ENCODE measurements at regions not wholly inside any gene's neighbourhood (a gene's known extent, or its start where the extent isn't known, plus 50 kb on each side); places are given as distances from the start of the nearest gene placed in this dataset.

GRCh38 chr6:1190366-1190765, 121.5 kb upstream of the FOXQ1 start:
- intact Hi-C loops (cut with DNase I): no loop called here
- H3K27me3 ChIP-seq: no peaks in the 10 kb centered on the region
- peaks cover 0 to 2% (median 2%) of the 10 kb centered on the region in 3 donors for H3K9me3 ChIP-seq
- H3K4me3 ChIP-seq: no peak overlapping the region
- 19 to 33% methylated on average over 3 to 5 of the region's 5 CpGs for WGBS, 2 donors
- H3K4me1 ChIP-seq: peaks cover 0 to 18% (median 3%) of the 10 kb centered on the region in 3 donors
- no peak for TF ChIP-seq POLR2A (IDR thresholded peaks at IDR 0.05)
- H3K27ac ChIP-seq: no peak overlapping the region
- H3K36me3 ChIP-seq: no peaks in the 10 kb centered on the region
- DNase-seq: no peak

GRCh38 chr6:1188199-1188598, 123.7 kb upstream of the FOXQ1 start:
- DNase-seq: no peak
- TF ChIP-seq CTCF (IDR thresholded peaks at IDR 0.05) (no peak), POLR2A (IDR thresholded peaks at IDR 0.05) (no peak)
- H3K9me3 ChIP-seq: no peaks in the 10 kb centered on the region
- WGBS, 2 donors: 56 to 57% methylated on average over 3 of the region's 3 CpGs
- no peak overlapping the region for H3K4me3 ChIP-seq
- H3K27me3 ChIP-seq: no peaks in the 10 kb centered on the region
- H3K36me3 ChIP-seq: no peaks in the 10 kb centered on the region
- intact Hi-C loops (cut with DNase I): no loop called here
- peaks cover 0 to 23% (median 3%) of the 10 kb centered on the region in 3 donors for H3K4me1 ChIP-seq
- no peak overlapping the region for H3K27ac ChIP-seq

- Histone ChIP-seq H3K4me3 (no peak overlapping the region), H3K9me3 (no peaks in the 10 kb centered on the region), H3K36me3 (no peaks in the 10 kb centered on the region), H3K27ac (no peak overlapping the region), H3K4me1 (peaks cover 0 to 30% (median 3%) of the 10 kb centered on the region in 3 donors), H3K27me3 (no peaks in the 10 kb centered on the region)
- DNase-seq: no peak
- 65 to 71% methylated on average over 7 of the region's 7 CpGs for WGBS, 2 donors
- TF ChIP-seq POLR2A (IDR thresholded peaks at IDR 0.05) (no peak), CTCF (IDR thresholded peaks at IDR 0.05) (no peak)
- intact Hi-C loops (cut with DNase I): no loop called here
These were observed 124.4 kb upstream of the FOXQ1 start for GRCh38 chr6:1187293-1188131.

- 82 to 94% methylated on average over 4 of the region's 4 CpGs for WGBS, 2 donors
These were observed 127.6 kb upstream of the FOXQ1 start for GRCh38 chr6:1184318-1184717.

GRCh38 chr6:1182722-1183521, 129.0 kb upstream of the FOXQ1 start:
- Histone ChIP-seq H3K9me3 (no peaks in the 10 kb centered on the region), H3K27me3 (no peaks in the 10 kb centered on the region), H3K4me1 (peaks cover 0 to 27% (median 2%) of the 10 kb centered on the region in 3 donors), H3K27ac (no peak overlapping the region), H3K36me3 (no peaks in the 10 kb centered on the region), H3K4me3 (no peak overlapping the region)
- WGBS, 2 donors: 65 to 69% methylated on average over 12 to 13 of the region's 13 CpGs
- intact Hi-C loops (cut with DNase I): no loop called here
- TF ChIP-seq CTCF (IDR thresholded peaks at IDR 0.05) (no peak), POLR2A (IDR thresholded peaks at IDR 0.05) (no peak)
- no peak for DNase-seq

More at GRCh38 chr6:1184318-1184717, 127.6 kb upstream of the FOXQ1 start:
- no peaks in the 10 kb centered on the region for H3K27me3 ChIP-seq
- no peak for DNase-seq
- no peaks in the 10 kb centered on the region for H3K9me3 ChIP-seq
- H3K27ac ChIP-seq: no peak overlapping the region
- intact Hi-C loops (cut with DNase I): no loop called here
- no peak overlapping the region for H3K4me3 ChIP-seq
- TF ChIP-seq POLR2A (IDR thresholded peaks at IDR 0.05): no peak
- TF ChIP-seq CTCF (IDR thresholded peaks at IDR 0.05): no peak
- no peaks in the 10 kb centered on the region for H3K36me3 ChIP-seq
- H3K4me1 ChIP-seq: peaks cover 0 to 31% (median 3%) of the 10 kb centered on the region in 3 donors

Measured in esophagus squamous epithelium (tissue), 5 donors.